ENCODE measurements at regions not wholly inside any gene's neighbourhood (a gene's known extent, or its start where the extent isn't known, plus 50 kb on each side); places are given as distances from the start of the nearest gene placed in this dataset.
"Not testable (repeated sequence)": the region's sequence is repeated elsewhere in the genome, so short reads cannot be mapped to it uniquely, and the experiment has no call there.

- no peak for DNase-seq
Measured at GRCh38 chr1:30102605-30103004, 620.8 kb downstream of the MATN1 start.

GRCh38 chr1:30101487-30102227, 621.7 kb downstream of the MATN1 start:
- no peak for DNase-seq

GRCh38 chr1:30101016-30101415, 622.4 kb downstream of the MATN1 start:
- DNase-seq: no peak

- no peak for DNase-seq
Measured at GRCh38 chr1:30100524-30100862, 622.9 kb downstream of the MATN1 start.

GRCh38 chr1:30099587-30100523, 623.5 kb downstream of the MATN1 start:
- no peak for DNase-seq

GRCh38 chr1:30097851-30098250, 625.5 kb downstream of the MATN1 start:
- DNase-seq: not testable (repeated sequence)

GRCh38 chr1:30095451-30096025, 627.8 kb downstream of the MATN1 start:
- no peak for DNase-seq

GRCh38 chr1:30095051-30095450, 628.3 kb downstream of the MATN1 start:
- DNase-seq: no peak

- no peak for DNase-seq
Measured at GRCh38 chr1:30092051-30092858, 631.1 kb downstream of the MATN1 start.

GRCh38 chr1:30090162-30090820, 633.1 kb downstream of the MATN1 start:
- DNase-seq: no peak

- DNase-seq: no peak
Measured at GRCh38 chr1:30089024-30089430, 634.4 kb downstream of the MATN1 start.

- DNase-seq: no peak
Measured at GRCh38 chr1:30088594-30088993, 634.8 kb downstream of the MATN1 start.

GRCh38 chr1:30087465-30087864, 635.9 kb downstream of the MATN1 start:
- DNase-seq: no peak

- no peak for DNase-seq
Measured at GRCh38 chr1:30085811-30086770, 637.3 kb downstream of the MATN1 start.

GRCh38 chr1:30084909-30085571, 638.3 kb downstream of the MATN1 start:
- no peak for DNase-seq

GRCh38 chr1:30083800-30084464, 639.5 kb downstream of the MATN1 start:
- DNase-seq: no peak

- DNase-seq: no peak
Measured at GRCh38 chr1:30081379-30082102, 641.8 kb downstream of the MATN1 start.

- DNase-seq: not testable (repeated sequence)
Measured at GRCh38 chr1:30075916-30076315, 647.5 kb downstream of the MATN1 start.

Measured in central memory CD4-positive, alpha-beta T cell (primary cell).